Activated CD4-positive, alpha-beta T cell treated with anti-CD3 and anti-CD28 coated beads, Interleukin-2, amount 10 ng/mL, durations not matched to agents 24 days and 14 days (primary cell): ENCODE measurements at regions not wholly inside any gene's neighbourhood (a gene's known extent, or its start where the extent isn't known, plus 50 kb on each side); places are given as distances from the start of the nearest gene placed in this dataset.
"Not testable (repeated sequence)": the region's sequence is repeated elsewhere in the genome, so short reads cannot be mapped to it uniquely, and the experiment has no call there.

Experiments used
- DNase-seq: peaks from one replicate; pipeline ENCODE4 v3.0.0; 2022
- H3K27ac Mint-ChIP-seq: one replicate; pipeline ENCODE4 v1.8.0; 2022; ENCODE audit warnings: mild to moderate bottlenecking, mixed read lengths
- H3K27me3 Mint-ChIP-seq: one replicate; pipeline ENCODE4 v1.8.0; 2022; ENCODE audit warnings: mixed read lengths
- H3K36me3 Mint-ChIP-seq: one replicate; pipeline ENCODE4 v1.8.0; 2022; ENCODE audit warnings: low read depth, mild to moderate bottlenecking, mixed read lengths
- H3K4me1 Mint-ChIP-seq: one replicate; pipeline ENCODE4 v1.8.0; 2021; ENCODE audit warnings: mixed read lengths
- H3K4me3 Mint-ChIP-seq: one replicate; pipeline ENCODE4 v1.8.0; 2022; ENCODE audit warnings: mild to moderate bottlenecking, moderate library complexity, mixed read lengths
- H3K9me3 Mint-ChIP-seq: one replicate; pipeline ENCODE4 v1.8.0; 2021; ENCODE audit warnings: mixed read lengths
- intact Hi-C: fragments of 100-400 bp; cut with micrococcal nuclease; formaldehyde crosslinking; loops from one replicate; pipeline ENCODE4 v1.15.1; 2023

DNA sequence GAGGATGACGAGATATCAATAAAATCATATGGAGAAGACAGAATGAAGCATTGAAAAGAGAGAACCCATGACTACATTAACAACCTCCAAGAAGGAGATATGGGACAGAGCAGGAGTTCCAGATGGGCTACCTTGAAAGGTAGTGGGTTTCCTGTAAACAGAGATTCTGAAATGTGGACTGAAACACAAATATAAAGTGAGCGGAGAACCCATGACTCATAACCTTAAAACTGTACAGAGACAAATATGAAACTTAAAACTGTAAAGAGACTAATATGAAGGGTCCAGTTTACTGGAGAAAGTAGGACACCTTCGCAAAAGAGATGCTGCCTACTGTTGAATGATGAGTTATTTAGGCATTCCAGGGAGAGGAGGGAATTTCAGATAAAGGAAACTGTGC, 383.7 kb downstream of the CAAP1 start:
- Mint-ChIP-seq H3K27me3 (no peaks in the 10 kb centered on the region), H3K36me3 (no peaks in the 10 kb centered on the region), H3K4me3 (no peak overlapping the region), H3K4me1 (no peaks in the 10 kb centered on the region), H3K9me3 (no peaks in the 10 kb centered on the region), H3K27ac (no peak overlapping the region)
- no peak for DNase-seq
- intact Hi-C loops = no loop called here

DNA sequence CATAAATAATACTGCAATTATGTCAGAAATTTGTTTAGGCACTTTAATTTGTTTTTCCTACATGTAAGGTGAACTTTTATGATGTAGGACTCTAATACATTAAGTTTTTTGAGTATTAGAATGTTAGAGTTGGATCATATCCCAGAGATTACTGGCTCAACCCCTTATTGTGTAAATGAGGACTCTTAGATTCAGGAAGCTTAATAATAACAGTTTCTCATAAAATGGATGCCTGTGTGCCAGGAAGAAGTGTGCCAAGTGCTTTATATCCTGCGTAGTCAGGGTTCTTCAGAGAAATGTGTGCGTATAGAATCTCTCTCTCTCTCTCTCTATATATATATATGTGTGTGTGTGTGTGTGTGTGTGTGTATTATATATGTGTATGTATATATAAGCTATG, 388.5 kb downstream of the CAAP1 start:
- H3K4me1 Mint-ChIP-seq = no peaks in the 10 kb centered on the region
- intact Hi-C loops = no loop called here
- no peak for DNase-seq
- H3K9me3 Mint-ChIP-seq = no peaks in the 10 kb centered on the region
- H3K27me3 Mint-ChIP-seq = no peaks in the 10 kb centered on the region
- H3K36me3 Mint-ChIP-seq = no peaks in the 10 kb centered on the region
- H3K27ac Mint-ChIP-seq = no peak overlapping the region
- H3K4me3 Mint-ChIP-seq = no peak overlapping the region

DNA sequence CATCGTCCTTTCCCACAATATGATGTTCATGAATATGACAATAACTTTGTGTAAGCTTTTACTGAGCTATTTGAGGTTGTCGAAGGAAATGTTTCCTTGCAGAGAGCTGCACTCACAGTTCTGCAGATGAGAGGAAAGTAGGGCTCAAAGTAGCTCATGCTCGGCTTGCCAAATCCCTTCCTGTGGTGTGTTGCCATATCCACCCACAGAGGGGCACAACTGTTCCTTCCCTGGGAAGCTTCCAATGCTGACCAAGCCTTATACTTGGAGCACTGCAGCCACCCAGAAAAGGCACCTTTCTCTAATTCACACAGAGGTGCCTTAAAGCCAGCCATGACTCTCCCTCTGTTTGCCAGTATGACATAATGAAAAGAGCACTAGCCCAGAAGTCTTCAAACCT, 390.3 kb downstream of the CAAP1 start:
- Mint-ChIP-seq H3K36me3 (no peaks in the 10 kb centered on the region), H3K4me1 (no peaks in the 10 kb centered on the region)
- intact Hi-C loops = no loop called here

DNA sequence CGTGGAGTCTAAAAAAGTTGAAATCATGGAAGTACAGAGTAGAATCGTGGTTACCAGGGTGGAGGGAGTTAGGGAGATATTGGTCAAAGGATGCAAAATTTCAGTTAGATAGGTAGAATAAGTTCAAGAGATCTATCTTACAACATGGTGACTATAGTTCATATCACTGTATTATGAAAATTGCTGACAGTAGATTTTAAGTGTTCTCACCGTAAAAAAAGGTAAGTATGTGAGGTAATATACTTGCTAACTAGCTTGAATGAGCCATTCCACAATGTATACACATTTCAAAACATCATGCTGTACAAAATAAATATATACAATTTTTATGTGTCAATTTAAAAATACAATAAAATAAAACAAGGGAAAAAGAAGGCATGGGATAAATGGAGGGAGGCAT, 392.1 kb downstream of the CAAP1 start:
- no peaks in the 10 kb centered on the region for H3K4me1 Mint-ChIP-seq
- H3K9me3 Mint-ChIP-seq = peaks cover 4% of the 10 kb centered on the region
- no peak overlapping the region for H3K4me3 Mint-ChIP-seq
- no peaks in the 10 kb centered on the region for H3K36me3 Mint-ChIP-seq
- DNase-seq = no peak
- no peak overlapping the region for H3K27ac Mint-ChIP-seq
- no peaks in the 10 kb centered on the region for H3K27me3 Mint-ChIP-seq
- intact Hi-C loops = no loop called here

More for the DNA sequence above, 390.3 kb downstream of the CAAP1 start:
- Mint-ChIP-seq H3K27ac (no peak overlapping the region), H3K27me3 (no peaks in the 10 kb centered on the region), H3K4me3 (no peak overlapping the region), H3K9me3 (peaks cover 4% of the 10 kb centered on the region)
- DNase-seq = no peak

DNA sequence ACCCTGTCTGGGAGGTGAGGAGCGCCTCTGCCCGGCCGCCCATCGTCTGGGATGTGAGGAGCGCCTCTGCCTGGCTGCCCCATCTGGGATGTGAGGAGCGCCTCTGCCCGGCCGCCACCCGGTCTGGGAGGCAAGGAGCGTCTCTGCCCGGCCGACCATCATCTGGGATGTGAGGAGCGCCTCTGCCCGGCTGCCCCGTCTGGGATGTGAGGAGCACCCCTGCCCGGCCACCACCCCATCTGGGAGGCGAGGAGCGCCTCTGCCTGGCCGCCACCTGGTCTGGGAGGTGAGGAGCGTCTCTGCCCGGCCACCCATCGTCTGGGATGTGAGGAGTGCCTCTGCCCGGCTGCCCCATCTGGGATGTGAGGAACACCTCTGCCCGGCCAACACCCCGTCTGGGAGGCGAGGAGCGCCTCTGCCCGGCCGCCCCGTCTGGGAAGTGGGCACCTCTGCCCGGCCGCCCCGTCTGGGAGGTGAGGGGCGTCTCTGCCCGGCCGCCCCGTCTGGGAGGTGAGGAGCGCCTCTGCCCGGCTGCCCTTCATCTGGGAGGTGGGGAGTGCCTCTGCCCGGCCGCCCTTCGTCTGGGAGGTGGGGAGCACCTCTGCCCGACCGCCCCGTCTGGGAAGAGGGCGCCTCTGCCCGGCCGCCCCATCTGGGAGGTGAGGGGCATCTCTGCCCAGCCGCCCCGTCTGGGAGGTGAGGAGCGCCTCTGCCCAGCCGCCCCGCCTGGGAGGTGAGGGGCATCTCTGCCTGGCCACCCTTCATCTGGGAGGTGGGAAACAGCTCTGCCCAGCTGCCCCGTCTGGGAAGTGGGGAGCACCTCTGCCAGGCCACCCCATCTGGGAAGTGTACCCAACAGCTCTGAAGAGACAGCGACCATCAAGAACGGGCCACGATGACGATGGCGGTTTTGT, 399.7 kb downstream of the CAAP1 start:
- H3K36me3 Mint-ChIP-seq, H3K27ac Mint-ChIP-seq, H3K27me3 Mint-ChIP-seq, H3K4me1 Mint-ChIP-seq, DNase-seq, intact Hi-C loops, H3K4me3 Mint-ChIP-seq, H3K9me3 Mint-ChIP-seq: not testable (repeated sequence)

DNA sequence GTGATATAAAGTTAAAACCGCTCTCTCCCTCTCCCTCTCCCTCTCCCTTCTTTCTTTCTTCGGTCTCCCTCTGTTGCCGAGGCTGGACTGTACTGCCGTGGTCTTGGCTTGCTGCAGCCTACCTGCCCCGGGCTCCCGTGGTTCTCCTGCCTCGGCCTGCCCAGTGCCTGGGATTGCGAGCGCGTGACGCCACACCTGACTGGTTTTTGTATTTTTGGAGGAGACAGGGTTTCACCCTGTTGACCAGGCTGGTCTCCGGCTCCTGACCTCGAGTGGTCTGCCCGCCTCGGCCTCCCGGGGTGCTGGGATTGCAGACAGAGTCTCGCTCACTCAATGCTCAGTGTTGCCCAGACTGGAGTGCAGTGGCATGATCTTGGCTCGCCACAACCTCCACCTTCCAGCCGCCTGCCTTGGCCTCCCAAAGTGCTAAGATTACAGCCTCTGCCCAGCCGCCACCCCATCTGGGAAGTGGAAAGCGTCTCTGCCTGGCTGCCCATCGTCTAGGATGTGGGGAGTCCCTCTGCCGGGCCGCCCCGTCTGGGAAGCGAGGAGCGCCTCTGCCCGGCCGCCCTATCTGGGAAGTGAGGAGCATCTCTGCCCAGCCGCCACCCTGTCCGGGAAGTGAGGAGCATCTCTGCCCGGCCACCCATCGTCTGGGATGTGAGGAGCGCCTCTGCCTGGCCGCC, 400.5 kb downstream of the CAAP1 start:
- H3K9me3 Mint-ChIP-seq, H3K27me3 Mint-ChIP-seq, intact Hi-C loops, H3K4me3 Mint-ChIP-seq, H3K36me3 Mint-ChIP-seq, H3K4me1 Mint-ChIP-seq, H3K27ac Mint-ChIP-seq, DNase-seq: not testable (repeated sequence)

DNA sequence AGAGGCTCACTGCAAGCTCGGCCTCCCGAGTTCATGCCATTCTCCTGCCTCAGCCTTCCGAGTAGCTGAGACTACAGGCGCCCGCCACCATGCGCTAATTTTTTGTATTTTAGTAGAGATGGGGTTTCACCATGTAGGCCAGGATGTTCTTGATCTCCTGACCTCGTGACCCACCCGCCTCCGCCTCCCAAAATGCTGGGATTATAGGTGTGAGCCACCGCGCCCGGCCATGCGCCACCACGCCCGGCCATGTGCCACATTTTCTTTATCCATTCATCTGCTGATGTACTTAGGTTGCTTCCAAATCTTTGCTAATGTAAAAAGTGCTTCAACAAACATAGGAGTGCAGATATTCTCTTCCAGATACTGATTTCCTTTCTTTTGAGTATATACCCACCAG, 408.6 kb downstream of the CAAP1 start:
- Mint-ChIP-seq H3K9me3 (peaks cover 5% of the 10 kb centered on the region), H3K27ac (no peak overlapping the region), H3K27me3 (no peaks in the 10 kb centered on the region), H3K4me3 (no peak overlapping the region), H3K4me1 (no peaks in the 10 kb centered on the region), H3K36me3 (no peaks in the 10 kb centered on the region)
- no peak for DNase-seq
- intact Hi-C loops = no loop called here

DNA sequence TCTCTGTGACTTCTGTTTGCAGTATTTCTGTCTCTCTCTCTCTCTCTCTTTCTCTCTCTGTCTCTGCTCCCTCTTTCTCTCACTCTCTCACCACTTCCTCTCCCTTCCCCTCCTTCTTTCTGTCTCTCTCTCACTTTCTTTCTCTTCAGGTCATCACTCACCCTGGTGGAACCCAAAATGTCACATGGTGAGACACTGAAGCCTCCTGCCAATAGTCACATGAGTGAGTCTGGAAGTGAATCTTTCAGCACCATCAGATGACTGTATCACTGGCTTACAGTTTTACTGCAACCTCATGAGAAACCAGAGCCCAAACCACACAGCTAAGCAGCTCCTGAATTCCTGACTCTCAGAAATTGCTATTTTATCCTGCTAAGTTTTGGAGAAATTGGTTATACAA, 414.6 kb downstream of the CAAP1 start:
- H3K27ac Mint-ChIP-seq = no peak overlapping the region
- peaks cover 18% of the 10 kb centered on the region for H3K9me3 Mint-ChIP-seq
- intact Hi-C loops = no loop called here
- H3K36me3 Mint-ChIP-seq = no peaks in the 10 kb centered on the region
- no peaks in the 10 kb centered on the region for H3K27me3 Mint-ChIP-seq
- no peaks in the 10 kb centered on the region for H3K4me1 Mint-ChIP-seq
- H3K4me3 Mint-ChIP-seq = no peak overlapping the region
- no peak for DNase-seq

DNA sequence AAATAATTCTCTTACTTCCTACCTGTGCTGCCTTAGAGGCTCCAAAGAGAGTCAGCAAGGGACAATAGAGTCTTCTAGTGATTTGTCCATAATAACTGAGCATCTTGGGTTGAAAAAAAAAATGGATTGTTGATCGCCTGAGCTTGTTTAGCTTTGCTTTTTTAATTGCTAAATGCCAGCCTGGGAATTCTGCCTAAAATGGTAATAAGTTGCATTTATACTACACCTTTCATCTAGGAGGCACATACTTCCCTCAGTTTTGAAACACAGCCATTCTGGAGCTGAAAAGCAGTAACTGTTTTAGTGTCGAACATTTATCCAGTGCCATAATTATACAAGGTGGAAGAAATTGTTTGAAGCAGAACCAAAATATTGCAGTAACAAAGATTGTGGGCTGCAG, 421.3 kb downstream of the CAAP1 start:
- Mint-ChIP-seq H3K4me3 (no peak overlapping the region), H3K36me3 (no peaks in the 10 kb centered on the region), H3K27me3 (no peaks in the 10 kb centered on the region), H3K27ac (no peak overlapping the region), H3K4me1 (no peaks in the 10 kb centered on the region), H3K9me3 (peaks cover 13% of the 10 kb centered on the region)
- intact Hi-C loops = no loop called here
- no peak for DNase-seq

DNA sequence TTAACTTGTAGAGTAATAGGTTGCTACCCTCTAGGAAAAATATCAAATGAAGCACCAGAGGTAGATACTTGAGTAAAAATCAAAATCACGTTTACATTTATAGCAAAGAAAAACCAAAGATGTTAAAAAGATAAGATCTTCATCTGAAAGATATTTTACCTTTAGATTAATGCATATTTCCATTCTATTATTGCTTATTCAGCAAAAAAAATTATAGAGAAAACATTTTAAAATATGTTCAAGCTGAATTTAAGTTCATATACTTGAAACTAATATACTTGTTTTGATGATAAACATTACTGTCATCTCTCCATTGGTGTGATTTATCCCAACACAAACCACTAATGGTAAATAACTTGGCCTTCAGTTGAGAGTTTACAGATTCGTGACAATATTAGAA, 422.3 kb downstream of the CAAP1 start:
- Mint-ChIP-seq H3K27me3 (no peaks in the 10 kb centered on the region), H3K4me3 (no peak overlapping the region), H3K27ac (no peak overlapping the region), H3K36me3 (no peaks in the 10 kb centered on the region), H3K4me1 (no peaks in the 10 kb centered on the region), H3K9me3 (peaks cover 13% of the 10 kb centered on the region)
- DNase-seq = no peak
- intact Hi-C loops = no loop called here

DNA sequence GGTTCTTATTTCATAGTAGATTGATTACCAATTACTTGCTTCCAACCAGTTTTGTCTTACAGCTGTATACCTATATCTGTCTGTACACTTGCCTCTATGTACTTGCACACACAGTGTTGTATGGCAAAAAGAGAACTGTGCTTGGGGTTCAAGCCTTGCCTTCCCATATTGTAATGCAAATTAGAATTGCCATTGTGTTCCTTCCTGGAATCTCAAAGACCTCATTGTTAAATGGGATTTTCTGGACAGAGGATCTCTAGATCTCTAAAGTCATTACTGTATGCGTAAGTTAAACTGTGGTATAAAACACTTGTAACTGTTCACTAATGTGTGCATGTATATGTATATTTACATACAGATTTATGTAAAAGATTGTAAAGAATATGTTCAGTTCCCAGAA, 428.8 kb downstream of the CAAP1 start:
- no peaks in the 10 kb centered on the region for H3K36me3 Mint-ChIP-seq

DNA sequence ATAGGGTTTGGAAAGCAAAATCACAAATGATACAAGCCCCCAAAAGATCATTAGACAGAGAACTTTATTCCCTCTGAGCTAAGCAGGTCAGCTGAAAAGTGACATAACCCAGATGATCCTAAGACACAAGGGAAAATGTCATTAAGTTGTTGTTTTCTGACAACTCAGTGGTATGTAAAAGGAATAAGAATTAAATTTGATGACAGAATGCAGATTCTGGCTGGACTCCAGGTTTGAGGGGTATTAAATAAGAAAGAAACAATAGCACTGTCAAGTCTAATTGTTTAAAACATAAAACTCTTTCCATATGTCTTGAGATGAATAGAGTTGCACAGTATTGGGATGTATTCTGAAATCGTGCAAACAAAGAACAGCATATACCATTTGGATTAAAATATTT, 429.9 kb downstream of the CAAP1 start:
- Mint-ChIP-seq H3K27ac (no peak overlapping the region), H3K4me3 (no peak overlapping the region), H3K9me3 (peaks cover 4% of the 10 kb centered on the region), H3K4me1 (no peaks in the 10 kb centered on the region), H3K36me3 (no peaks in the 10 kb centered on the region), H3K27me3 (no peaks in the 10 kb centered on the region)
- intact Hi-C loops = no loop called here
- no peak for DNase-seq

More for the DNA sequence above, 428.8 kb downstream of the CAAP1 start:
- Mint-ChIP-seq H3K27ac (no peak overlapping the region), H3K27me3 (no peaks in the 10 kb centered on the region), H3K9me3 (peaks cover 4% of the 10 kb centered on the region), H3K4me3 (no peak overlapping the region), H3K4me1 (no peaks in the 10 kb centered on the region)
- DNase-seq = no peak
- intact Hi-C loops = no loop called here

DNA sequence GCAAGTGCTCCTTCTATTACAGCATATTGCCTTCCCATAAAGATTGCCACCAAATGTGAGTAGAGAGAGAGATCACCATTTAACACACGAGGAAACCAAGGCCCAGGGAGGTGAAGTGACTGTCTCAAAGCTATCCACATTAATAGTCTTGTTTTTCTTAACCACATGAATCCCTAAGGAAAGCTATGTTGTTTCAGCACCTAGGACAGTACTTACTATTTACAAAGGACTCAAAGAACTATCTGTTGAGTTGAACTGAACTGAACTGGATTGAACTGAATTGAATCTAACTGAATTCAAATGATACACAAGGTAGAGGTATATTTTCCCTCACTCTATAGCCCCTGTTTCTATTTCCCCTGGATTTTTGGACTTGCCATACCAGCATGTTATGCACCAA, 430.4 kb downstream of the CAAP1 start:
- Mint-ChIP-seq H3K4me1 (no peaks in the 10 kb centered on the region), H3K9me3 (peaks cover 4% of the 10 kb centered on the region), H3K4me3 (no peak overlapping the region), H3K27ac (no peak overlapping the region), H3K27me3 (no peaks in the 10 kb centered on the region), H3K36me3 (no peaks in the 10 kb centered on the region)
- intact Hi-C loops = no loop called here
- DNase-seq = no peak

DNA sequence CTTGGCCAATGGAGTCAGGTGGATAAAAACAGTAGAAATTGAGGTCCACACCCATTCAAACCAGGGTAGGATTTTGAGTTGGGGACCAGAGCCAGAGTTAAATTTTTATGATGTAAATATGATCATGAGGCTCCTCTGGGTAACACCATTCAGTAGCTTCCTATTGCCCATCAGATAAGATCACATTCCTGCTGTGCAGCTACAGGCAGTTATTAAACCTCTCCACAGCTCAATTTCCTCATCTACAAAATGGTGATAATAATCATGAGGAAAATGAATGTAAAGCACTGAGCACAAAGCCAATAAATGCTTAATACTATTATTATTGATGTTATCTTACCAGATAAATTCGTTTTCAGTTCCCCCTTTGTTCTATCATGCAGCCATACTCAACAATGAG, 432.0 kb downstream of the CAAP1 start:
- DNase-seq = no peak
- H3K27me3 Mint-ChIP-seq = no peaks in the 10 kb centered on the region
- H3K36me3 Mint-ChIP-seq = no peaks in the 10 kb centered on the region
- no peak overlapping the region for H3K4me3 Mint-ChIP-seq
- H3K4me1 Mint-ChIP-seq = no peaks in the 10 kb centered on the region
- intact Hi-C loops = no loop called here
- no peaks in the 10 kb centered on the region for H3K9me3 Mint-ChIP-seq
- no peak overlapping the region for H3K27ac Mint-ChIP-seq
